ENCODE measurements at regions not wholly inside any gene's neighbourhood (a gene's known extent, or its start where the extent isn't known, plus 50 kb on each side); places are given as distances from the start of the nearest gene placed in this dataset.

- H3K9me3 ChIP-seq, result peaks cover 10 to 12% of the 10 kb centered on the region in 2 donors
- no peaks in the 10 kb centered on the region for H3K27me3 ChIP-seq
- H3K4me1 ChIP-seq, result no peaks in the 10 kb centered on the region
- H3K27ac ChIP-seq, result no peak overlapping the region
- no peak for TF ChIP-seq POLR2A (IDR thresholded peaks at IDR 0.05)
- H3K36me3 ChIP-seq, result no peaks in the 10 kb centered on the region
- no peak overlapping the region for H3K4me3 ChIP-seq
- no peak for DNase-seq (ENCODE audit: low spot score in 2 of 2)
- intact Hi-C loops (cut with DNase I; ENCODE audit: low total_unique reads), result no loop called here
Observed at GRCh38 chr16:5598793-5599192, 501.2 kb upstream of the EEF2KMT start.

GRCh38 chr16:5595849-5596248, 498.3 kb upstream of the EEF2KMT start:
- Histone ChIP-seq H3K36me3 (no peaks in the 10 kb centered on the region), H3K9me3 (peaks cover 9 to 10% of the 10 kb centered on the region in 2 donors), H3K4me3 (no peak overlapping the region), H3K27me3 (no peaks in the 10 kb centered on the region), H3K4me1 (no peaks in the 10 kb centered on the region), H3K27ac (no peak overlapping the region)
- TF ChIP-seq POLR2AphosphoS5 (IDR thresholded peaks at IDR 0.05) (no peak), CTCF (IDR thresholded peaks at IDR 0.05) (no peak), POLR2A (IDR thresholded peaks at IDR 0.05) (no peak)
- DNase-seq (ENCODE audit: low spot score in 2 of 2), result no peak
- intact Hi-C loops (cut with DNase I; ENCODE audit: low total_unique reads), result no loop called here

GRCh38 chr16:5590416-5590815, 492.8 kb upstream of the EEF2KMT start:
- H3K27me3 ChIP-seq, result no peaks in the 10 kb centered on the region
- H3K4me3 ChIP-seq, result no peak overlapping the region
- no peaks in the 10 kb centered on the region for H3K36me3 ChIP-seq
- DNase-seq (ENCODE audit: low spot score in 2 of 2), result no peak
- no peak overlapping the region for H3K27ac ChIP-seq
- H3K9me3 ChIP-seq, result peaks cover 0 to under 1% of the 10 kb centered on the region in 2 donors
- H3K4me1 ChIP-seq, result no peaks in the 10 kb centered on the region
- intact Hi-C loops (cut with DNase I; ENCODE audit: low total_unique reads), result no loop called here
- TF ChIP-seq CTCF (IDR thresholded peaks at IDR 0.05) (no peak), POLR2A (IDR thresholded peaks at IDR 0.05) (no peak), POLR2AphosphoS5 (IDR thresholded peaks at IDR 0.05) (no peak)

GRCh38 chr16:5589812-5590373, 492.3 kb upstream of the EEF2KMT start:
- intact Hi-C loops (cut with DNase I; ENCODE audit: low total_unique reads), result no loop called here
- TF ChIP-seq CTCF (IDR thresholded peaks at IDR 0.05) (no peak), POLR2AphosphoS5 (IDR thresholded peaks at IDR 0.05) (no peak), POLR2A (IDR thresholded peaks at IDR 0.05) (no peak)

GRCh38 chr16:5584109-5584508, 486.5 kb upstream of the EEF2KMT start:
- Histone ChIP-seq H3K9me3 (no peaks in the 10 kb centered on the region), H3K27me3 (no peaks in the 10 kb centered on the region), H3K36me3 (no peaks in the 10 kb centered on the region), H3K27ac (no peak overlapping the region), H3K4me3 (no peak overlapping the region), H3K4me1 (no peaks in the 10 kb centered on the region)
- no peak for TF ChIP-seq POLR2A (IDR thresholded peaks at IDR 0.05)
- TF ChIP-seq POLR2AphosphoS5 (IDR thresholded peaks at IDR 0.05), result no peak
- TF ChIP-seq CTCF (IDR thresholded peaks at IDR 0.05), result no peak
- intact Hi-C loops (cut with DNase I; ENCODE audit: low total_unique reads), result no loop called here
- DNase-seq (ENCODE audit: low spot score in 2 of 2), result no peak

More at GRCh38 chr16:5589812-5590373, 492.3 kb upstream of the EEF2KMT start:
- no peaks in the 10 kb centered on the region for H3K9me3 ChIP-seq
- H3K36me3 ChIP-seq, result no peaks in the 10 kb centered on the region
- no peak overlapping the region for H3K4me3 ChIP-seq
- no peaks in the 10 kb centered on the region for H3K4me1 ChIP-seq
- no peak overlapping the region for H3K27ac ChIP-seq
- DNase-seq (ENCODE audit: low spot score in 2 of 2), result no peak
- no peaks in the 10 kb centered on the region for H3K27me3 ChIP-seq

- intact Hi-C loops (cut with DNase I; ENCODE audit: low total_unique reads), result no loop called here
- no peak overlapping the region for H3K4me3 ChIP-seq
- no peak for DNase-seq (ENCODE audit: low spot score in 2 of 2)
Observed at GRCh38 chr16:5582529-5582928, 484.9 kb upstream of the EEF2KMT start.

More at GRCh38 chr16:5582529-5582928, 484.9 kb upstream of the EEF2KMT start:
- H3K27ac ChIP-seq, result no peak overlapping the region
- no peaks in the 10 kb centered on the region for H3K9me3 ChIP-seq
- H3K36me3 ChIP-seq, result no peaks in the 10 kb centered on the region
- no peaks in the 10 kb centered on the region for H3K4me1 ChIP-seq
- TF ChIP-seq POLR2A (IDR thresholded peaks at IDR 0.05) (no peak), POLR2AphosphoS5 (IDR thresholded peaks at IDR 0.05) (no peak), CTCF (IDR thresholded peaks at IDR 0.05) (no peak)
- no peaks in the 10 kb centered on the region for H3K27me3 ChIP-seq

Data from breast epithelium (tissue), 4 donors.